MCF 10A (cell line): ENCODE measurements at regions not wholly inside any gene's neighbourhood (a gene's known extent, or its start where the extent isn't known, plus 50 kb on each side); places are given as distances from the start of the nearest gene placed in this dataset.

Experiments used
- BruUV-seq: library from RNA; stranded (reverse); fragments of 400-500 nt; replicated peaks from 2 replicates; lab custom pipeline; 2021; lab: Mats Ljungman, UMichigan
- CTCF ChIA-PET: fragments of 300-600 bp; sonication (Branson Sonifier 250); formaldehyde crosslinking; extraction: SDS; loops from one replicate; lab custom pipeline; 2021; ENCODE audit warnings: antibody characterized with exemption, inconsistent platforms; lab: Yijun Ruan, JAX
- POLR2A ChIA-PET: fragments of 300-600, 350-650 bp; sonication (Branson Sonifier 250); formaldehyde crosslinking; extraction: SDS; loops from one replicate; lab custom pipeline; 2020; ENCODE audit warnings: antibody characterized with exemption, inconsistent platforms; lab: Yijun Ruan, JAX
- DNase-seq: peaks from one replicate; pipeline ENCODE4 v3.0.0-alpha.2; 2018; ENCODE audit not compliant: unreplicated experiment
- H3K27ac Mint-ChIP-seq: one replicate; pipeline ENCODE4 v1.8.0; 2022; ENCODE audit warnings: mild to moderate bottlenecking, low read depth, mixed read lengths; ENCODE audit not compliant: unreplicated experiment
- H3K27me3 Mint-ChIP-seq: one replicate; pipeline ENCODE4 v1.8.0; 2022; ENCODE audit warnings: mixed read lengths; ENCODE audit not compliant: insufficient read depth, unreplicated experiment
- H3K36me3 Mint-ChIP-seq: one replicate; pipeline ENCODE4 v1.8.0; 2022; ENCODE audit warnings: mild to moderate bottlenecking, moderate library complexity, mixed read lengths; ENCODE audit not compliant: insufficient read depth, unreplicated experiment
- H3K4me1 Mint-ChIP-seq: one replicate; pipeline ENCODE4 v1.8.0; 2022; ENCODE audit warnings: mixed read lengths; ENCODE audit not compliant: insufficient read depth, unreplicated experiment
- H3K4me3 Mint-ChIP-seq: one replicate; pipeline ENCODE4 v1.8.0; 2022; ENCODE audit warnings: mild to moderate bottlenecking, moderate library complexity, mixed read lengths; ENCODE audit not compliant: unreplicated experiment
- H3K9me3 Mint-ChIP-seq: one replicate; pipeline ENCODE4 v1.8.0; 2022; ENCODE audit warnings: mixed read lengths; ENCODE audit not compliant: unreplicated experiment
- intact Hi-C: fragments of 100-400 bp; cut with micrococcal nuclease; formaldehyde crosslinking; loops from 2 replicates; pipeline ENCODE4 v1.14.1; 2022
- TF ChIP-seq, protein P1 (sequence below): fragments of 200-600 bp; IDR thresholded peaks from one replicate; pipeline ENCODE4 v1.8.0; 2022; ENCODE audit warnings: antibody characterized with exemption, mild to moderate bottlenecking; ENCODE audit not compliant: unreplicated experiment

DNA sequence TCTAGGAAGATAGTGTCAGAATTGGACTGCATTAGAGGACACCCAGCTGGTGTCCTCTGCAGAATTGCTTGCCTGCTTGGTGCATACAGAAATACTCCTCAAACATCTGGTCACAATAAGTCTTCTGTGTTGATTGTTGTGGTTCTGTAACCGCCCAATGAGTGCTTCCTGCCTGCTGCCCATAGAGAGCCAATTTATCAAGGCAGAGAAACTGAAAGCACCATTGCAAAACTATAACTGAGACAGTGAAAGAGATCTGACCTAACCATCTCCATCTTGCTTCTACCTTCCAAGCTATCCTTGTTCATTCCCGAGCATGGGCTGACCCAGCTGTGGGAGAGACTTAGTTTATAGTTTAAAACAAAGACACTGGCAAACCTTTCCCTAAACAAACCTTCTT, 462.4 kb upstream of the RGS18 start:
- no peaks in the 10 kb centered on the region for H3K36me3 Mint-ChIP-seq
- no peaks in the 10 kb centered on the region for H3K27me3 Mint-ChIP-seq
- ChIA-PET POLR2A (interaction anchor here (1.4 kb wide), 1 partner anchor 71 kb away, joined by 3 read pairs; no protein-coding TSS in a partner anchor), CTCF (interaction anchor here (0.7 kb wide), 1 partner anchor 107 kb away, joined by 3 read pairs; no protein-coding TSS in a partner anchor)
- no TSS peak for BruUV-seq
- H3K4me1 Mint-ChIP-seq = peaks cover 6% of the 10 kb centered on the region
- no peak for DNase-seq
- peaks cover 16% of the 10 kb centered on the region for H3K9me3 Mint-ChIP-seq
- TF ChIP-seq, protein P1, sequence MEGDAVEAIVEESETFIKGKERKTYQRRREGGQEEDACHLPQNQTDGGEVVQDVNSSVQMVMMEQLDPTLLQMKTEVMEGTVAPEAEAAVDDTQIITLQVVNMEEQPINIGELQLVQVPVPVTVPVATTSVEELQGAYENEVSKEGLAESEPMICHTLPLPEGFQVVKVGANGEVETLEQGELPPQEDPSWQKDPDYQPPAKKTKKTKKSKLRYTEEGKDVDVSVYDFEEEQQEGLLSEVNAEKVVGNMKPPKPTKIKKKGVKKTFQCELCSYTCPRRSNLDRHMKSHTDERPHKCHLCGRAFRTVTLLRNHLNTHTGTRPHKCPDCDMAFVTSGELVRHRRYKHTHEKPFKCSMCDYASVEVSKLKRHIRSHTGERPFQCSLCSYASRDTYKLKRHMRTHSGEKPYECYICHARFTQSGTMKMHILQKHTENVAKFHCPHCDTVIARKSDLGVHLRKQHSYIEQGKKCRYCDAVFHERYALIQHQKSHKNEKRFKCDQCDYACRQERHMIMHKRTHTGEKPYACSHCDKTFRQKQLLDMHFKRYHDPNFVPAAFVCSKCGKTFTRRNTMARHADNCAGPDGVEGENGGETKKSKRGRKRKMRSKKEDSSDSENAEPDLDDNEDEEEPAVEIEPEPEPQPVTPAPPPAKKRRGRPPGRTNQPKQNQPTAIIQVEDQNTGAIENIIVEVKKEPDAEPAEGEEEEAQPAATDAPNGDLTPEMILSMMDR = no peak
- H3K27ac Mint-ChIP-seq = no peak overlapping the region
- H3K4me3 Mint-ChIP-seq = no peak overlapping the region
- intact Hi-C loops = no loop called here

DNA sequence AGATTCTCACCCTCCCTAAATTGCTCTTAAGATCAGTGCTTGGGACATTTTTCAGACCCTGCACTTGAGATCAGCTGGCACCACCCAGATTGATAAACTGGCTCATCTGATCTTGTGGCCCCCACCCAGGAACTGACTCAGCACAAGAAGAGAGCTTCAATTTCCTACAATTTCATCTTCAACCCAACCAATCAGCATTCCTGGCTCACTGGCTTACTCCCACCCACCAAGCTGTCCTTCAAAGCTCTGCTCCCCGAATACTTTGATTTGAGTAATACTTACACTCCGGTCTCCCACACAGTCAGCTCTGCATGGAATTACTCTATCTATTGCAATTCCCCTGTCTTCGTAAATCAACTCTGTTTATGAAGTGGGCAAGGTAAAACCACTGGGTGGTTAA, 461.9 kb upstream of the RGS18 start:
- intact Hi-C loops = no loop called here
- H3K9me3 Mint-ChIP-seq = peaks cover 16% of the 10 kb centered on the region
- TF ChIP-seq, protein P1 = no peak
- peaks cover 6% of the 10 kb centered on the region for H3K4me1 Mint-ChIP-seq
- H3K4me3 Mint-ChIP-seq = no peak overlapping the region
- no peaks in the 10 kb centered on the region for H3K36me3 Mint-ChIP-seq
- H3K27me3 Mint-ChIP-seq = no peaks in the 10 kb centered on the region
- DNase-seq = no peak
- H3K27ac Mint-ChIP-seq = no peak overlapping the region
- ChIA-PET POLR2A (no interaction called here), CTCF (interaction anchor here (1.0 kb wide), 1 partner anchor 14 kb away, joined by 3 read pairs; no protein-coding TSS in a partner anchor)
- no TSS peak for BruUV-seq

DNA sequence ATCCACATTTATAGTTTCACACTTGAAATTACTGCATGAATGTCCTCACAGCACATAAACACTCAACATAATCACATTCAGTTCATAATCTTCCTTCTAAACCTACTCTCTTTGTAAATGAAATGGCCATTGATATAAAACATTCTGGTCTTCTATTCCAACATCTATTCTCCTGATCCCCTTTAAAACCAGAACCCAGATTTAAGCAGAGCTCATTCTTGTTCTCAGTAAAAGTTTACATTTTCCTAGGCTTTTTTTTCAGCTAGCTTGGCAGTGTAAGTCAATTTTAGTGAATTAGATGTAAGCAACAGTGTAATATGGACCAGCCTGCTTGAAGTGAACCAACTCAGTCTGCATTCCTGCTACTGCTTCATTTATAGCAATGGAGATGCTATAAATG, 460.7 kb upstream of the RGS18 start:
- peaks cover 16% of the 10 kb centered on the region for H3K9me3 Mint-ChIP-seq
- intact Hi-C loops = no loop called here
- H3K4me3 Mint-ChIP-seq = no peak overlapping the region
- H3K27ac Mint-ChIP-seq = no peak overlapping the region
- DNase-seq = no peak
- CTCF ChIA-PET = no interaction called here
- TF ChIP-seq, protein P1 = no peak
- peaks cover 6% of the 10 kb centered on the region for H3K4me1 Mint-ChIP-seq
- POLR2A ChIA-PET = no interaction called here
- H3K27me3 Mint-ChIP-seq = no peaks in the 10 kb centered on the region
- H3K36me3 Mint-ChIP-seq = no peaks in the 10 kb centered on the region
- no TSS peak for BruUV-seq

DNA sequence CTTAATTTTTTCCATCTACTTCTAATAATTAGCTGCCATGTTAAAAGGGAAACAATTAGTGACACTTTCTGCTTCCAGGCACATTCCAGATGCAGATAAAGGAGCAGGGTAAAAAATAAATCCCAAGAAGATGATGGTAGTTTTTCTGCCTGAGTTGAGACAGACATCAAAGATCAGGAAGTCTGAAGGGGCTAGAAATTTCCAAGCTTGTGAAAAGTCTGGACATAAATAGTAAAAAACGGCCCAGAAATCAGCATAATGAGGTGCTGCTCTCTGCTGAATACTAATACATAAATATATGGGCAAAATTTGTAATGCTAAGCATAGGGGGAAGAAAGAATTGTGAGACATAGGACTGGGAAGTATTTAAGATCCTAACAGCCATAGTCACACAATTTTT, 460.0 kb upstream of the RGS18 start:
- BruUV-seq = no TSS peak
- no peak overlapping the region for H3K27ac Mint-ChIP-seq
- no peak for DNase-seq
- H3K36me3 Mint-ChIP-seq = no peaks in the 10 kb centered on the region
- POLR2A ChIA-PET = no interaction called here
- TF ChIP-seq, protein P1 = no peak
- H3K4me1 Mint-ChIP-seq = peaks cover under 1% of the 10 kb centered on the region
- no peak overlapping the region for H3K4me3 Mint-ChIP-seq
- peaks cover 9% of the 10 kb centered on the region for H3K9me3 Mint-ChIP-seq
- no peaks in the 10 kb centered on the region for H3K27me3 Mint-ChIP-seq
- CTCF ChIA-PET = interaction anchor here (0.6 kb wide), 1 partner anchor 80 kb away, joined by 4 read pairs; no protein-coding TSS in a partner anchor
- intact Hi-C loops = no loop called here
